Transverse colon (tissue), 4 donors: ENCODE measurements at regions not wholly inside any gene's neighbourhood (a gene's known extent, or its start where the extent isn't known, plus 50 kb on each side); places are given as distances from the start of the nearest gene placed in this dataset.

Experiments
- POLR2AphosphoS5 ChIP-seq, 3 donors: sonication (generic); formaldehyde crosslinking; IDR thresholded peaks; one replicate each; pipeline ENCODE4 v1.6.1; 2016; ENCODE audit warnings: antibody characterized with exemption in 3 of 3
- TF ChIP-seq, protein P1 (sequence below), 5 experiments: fragments of 200-600 bp in 3 of 5; fragments of 450-650 bp in 2 of 5; sonication (generic) in 3 of 5; IDR thresholded peaks; 1 replicate in 2 of 5; 2 replicates in 3 of 5; pipeline ENCODE4 v1.5.1; 2016 to 2017; ENCODE audit warnings: antibody characterized with exemption in 5 of 5, inconsistent platforms in 3 of 5, mild to moderate bottlenecking in 2 of 5, moderate library complexity in 1 of 5

DNA sequence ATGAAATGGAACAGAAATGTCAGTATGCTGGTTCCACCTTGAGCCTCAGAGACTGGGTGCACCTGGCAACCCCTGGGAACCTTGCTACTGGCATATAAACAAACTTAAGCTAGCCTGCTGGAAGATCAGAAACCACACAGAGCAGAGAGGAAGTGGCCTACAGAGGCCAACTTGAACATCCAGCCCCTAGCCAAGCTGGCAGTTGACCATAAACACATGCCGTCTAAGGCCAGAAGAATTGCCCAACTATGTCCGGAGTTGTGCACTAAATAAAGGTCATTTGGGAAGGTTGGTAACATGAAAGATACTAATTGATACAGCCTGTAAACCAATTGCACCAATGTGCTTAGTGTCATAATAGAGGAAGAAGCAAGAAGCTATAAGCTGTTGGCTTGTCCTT, 266.6 kb upstream of the BTBD3 start:
- TF ChIP-seq, protein P1, sequence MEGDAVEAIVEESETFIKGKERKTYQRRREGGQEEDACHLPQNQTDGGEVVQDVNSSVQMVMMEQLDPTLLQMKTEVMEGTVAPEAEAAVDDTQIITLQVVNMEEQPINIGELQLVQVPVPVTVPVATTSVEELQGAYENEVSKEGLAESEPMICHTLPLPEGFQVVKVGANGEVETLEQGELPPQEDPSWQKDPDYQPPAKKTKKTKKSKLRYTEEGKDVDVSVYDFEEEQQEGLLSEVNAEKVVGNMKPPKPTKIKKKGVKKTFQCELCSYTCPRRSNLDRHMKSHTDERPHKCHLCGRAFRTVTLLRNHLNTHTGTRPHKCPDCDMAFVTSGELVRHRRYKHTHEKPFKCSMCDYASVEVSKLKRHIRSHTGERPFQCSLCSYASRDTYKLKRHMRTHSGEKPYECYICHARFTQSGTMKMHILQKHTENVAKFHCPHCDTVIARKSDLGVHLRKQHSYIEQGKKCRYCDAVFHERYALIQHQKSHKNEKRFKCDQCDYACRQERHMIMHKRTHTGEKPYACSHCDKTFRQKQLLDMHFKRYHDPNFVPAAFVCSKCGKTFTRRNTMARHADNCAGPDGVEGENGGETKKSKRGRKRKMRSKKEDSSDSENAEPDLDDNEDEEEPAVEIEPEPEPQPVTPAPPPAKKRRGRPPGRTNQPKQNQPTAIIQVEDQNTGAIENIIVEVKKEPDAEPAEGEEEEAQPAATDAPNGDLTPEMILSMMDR (IDR thresholded peaks at IDR 0.05): no peak
- no peak for TF ChIP-seq POLR2AphosphoS5 (IDR thresholded peaks at IDR 0.05)
